GM12873 (cell line): ENCODE measurements at regions not wholly inside any gene's neighbourhood (a gene's known extent, or its start where the extent isn't known, plus 50 kb on each side); places are given as distances from the start of the nearest gene placed in this dataset.

Experiments used
- TF ChIP-seq, protein P1 (sequence below): IDR thresholded peaks from 2 replicates; pipeline ENCODE4 v1.5.1; 2012; ENCODE audit warnings: low read depth, mild to moderate bottlenecking, moderate library complexity, low read length, control low read depth; ENCODE audit not compliant: insufficient read depth; ENCODE audit errors: missing control alignments

DNA sequence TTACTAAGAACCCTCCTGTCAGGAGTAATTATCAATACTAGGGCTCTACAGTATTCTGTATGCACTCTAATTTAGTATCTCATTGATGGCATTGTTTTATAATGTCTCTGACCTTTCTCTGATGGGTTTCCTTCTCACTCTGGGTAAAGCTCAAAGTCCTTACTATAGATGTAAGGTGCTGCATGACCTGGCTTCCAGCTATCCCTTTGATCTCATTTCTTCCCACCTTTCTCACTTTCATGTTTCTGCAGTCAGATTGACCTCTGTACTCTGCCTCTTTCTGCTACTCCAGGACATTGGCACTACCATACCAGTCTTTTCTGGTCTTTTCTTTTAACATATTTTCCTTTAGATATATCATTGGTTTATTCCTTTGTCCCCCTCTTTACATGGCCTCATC is 2332.8 kb upstream of the C9orf72 start:
- TF ChIP-seq, protein P1, sequence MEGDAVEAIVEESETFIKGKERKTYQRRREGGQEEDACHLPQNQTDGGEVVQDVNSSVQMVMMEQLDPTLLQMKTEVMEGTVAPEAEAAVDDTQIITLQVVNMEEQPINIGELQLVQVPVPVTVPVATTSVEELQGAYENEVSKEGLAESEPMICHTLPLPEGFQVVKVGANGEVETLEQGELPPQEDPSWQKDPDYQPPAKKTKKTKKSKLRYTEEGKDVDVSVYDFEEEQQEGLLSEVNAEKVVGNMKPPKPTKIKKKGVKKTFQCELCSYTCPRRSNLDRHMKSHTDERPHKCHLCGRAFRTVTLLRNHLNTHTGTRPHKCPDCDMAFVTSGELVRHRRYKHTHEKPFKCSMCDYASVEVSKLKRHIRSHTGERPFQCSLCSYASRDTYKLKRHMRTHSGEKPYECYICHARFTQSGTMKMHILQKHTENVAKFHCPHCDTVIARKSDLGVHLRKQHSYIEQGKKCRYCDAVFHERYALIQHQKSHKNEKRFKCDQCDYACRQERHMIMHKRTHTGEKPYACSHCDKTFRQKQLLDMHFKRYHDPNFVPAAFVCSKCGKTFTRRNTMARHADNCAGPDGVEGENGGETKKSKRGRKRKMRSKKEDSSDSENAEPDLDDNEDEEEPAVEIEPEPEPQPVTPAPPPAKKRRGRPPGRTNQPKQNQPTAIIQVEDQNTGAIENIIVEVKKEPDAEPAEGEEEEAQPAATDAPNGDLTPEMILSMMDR = no peak

DNA sequence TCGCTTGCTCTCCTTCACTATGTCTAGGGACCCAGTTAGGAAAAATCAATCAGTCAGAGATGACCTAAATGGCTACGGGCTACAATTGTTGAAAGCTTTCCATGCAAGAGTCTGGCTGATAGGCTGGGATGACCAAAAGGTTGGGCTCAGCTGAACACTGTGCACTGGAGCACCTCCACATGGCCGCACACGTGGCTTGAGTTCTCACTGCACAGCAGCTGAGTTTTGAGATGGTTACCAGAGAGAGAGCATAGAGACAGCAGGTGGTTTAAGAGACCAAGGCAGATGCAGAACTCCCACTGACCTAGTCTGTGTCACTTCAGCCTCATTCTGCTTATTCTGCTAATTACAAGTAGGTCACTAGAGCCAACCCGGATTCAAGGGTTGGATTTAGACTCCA is 2354.8 kb upstream of the C9orf72 start:
- TF ChIP-seq, protein P1 = no peak

DNA sequence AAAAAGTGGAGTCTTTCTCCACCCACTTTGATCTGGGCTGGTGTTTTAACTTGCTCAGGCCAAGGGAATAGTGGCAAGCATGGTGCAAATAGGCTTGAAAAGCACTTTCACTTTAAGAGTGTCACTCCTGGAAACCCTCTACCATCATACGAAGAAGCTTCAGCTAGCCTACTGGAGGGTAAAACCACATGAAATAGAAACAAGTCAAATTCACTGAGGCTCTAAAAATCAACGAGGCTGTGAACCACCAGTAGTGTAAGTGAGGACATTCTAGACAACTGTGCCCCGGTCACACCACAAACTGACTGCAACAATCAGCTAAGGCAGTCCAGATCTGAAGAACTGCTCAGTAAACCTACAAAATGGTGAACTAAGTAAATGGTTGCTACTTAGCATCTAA is 2366.3 kb upstream of the C9orf72 start:
- TF ChIP-seq, protein P1 = no peak

DNA sequence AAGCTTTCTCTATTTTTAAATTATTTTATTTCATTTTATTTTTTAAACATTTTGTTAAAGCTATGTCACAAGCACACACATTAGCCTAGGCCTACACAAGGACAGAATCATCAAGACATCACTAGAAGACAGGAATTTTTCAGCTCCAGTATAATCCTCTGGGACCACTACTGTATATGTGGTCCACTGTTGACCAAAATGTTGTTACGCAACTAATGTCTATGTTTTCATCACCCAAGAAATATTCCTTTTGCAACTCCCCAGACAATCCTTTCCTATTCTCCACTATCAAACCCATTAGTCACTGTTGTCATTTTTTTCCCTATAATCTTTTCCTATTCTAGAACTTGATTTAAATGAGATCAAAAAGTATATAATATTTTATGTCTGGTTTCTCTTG is 2371.7 kb upstream of the C9orf72 start:
- TF ChIP-seq, protein P1 = no peak

DNA sequence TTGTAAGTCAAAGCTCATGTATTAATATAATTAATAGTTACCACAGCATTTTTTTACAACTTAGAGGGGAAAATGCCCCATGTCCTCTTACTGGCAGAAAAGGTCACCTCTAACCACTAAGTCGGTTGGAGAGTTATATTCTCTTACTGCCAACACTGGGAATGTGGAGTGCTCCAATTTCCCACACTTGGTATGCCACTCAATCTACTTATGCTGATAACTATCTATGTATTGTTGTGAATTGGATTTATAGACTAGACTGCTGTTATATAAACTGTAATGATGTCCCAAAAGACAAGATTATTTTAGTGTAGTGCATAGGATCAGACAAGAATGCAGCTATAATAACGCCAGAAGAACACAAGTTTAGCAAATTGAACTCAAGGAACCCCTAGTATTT is 2385.2 kb upstream of the C9orf72 start:
- TF ChIP-seq, protein P1 = no peak

DNA sequence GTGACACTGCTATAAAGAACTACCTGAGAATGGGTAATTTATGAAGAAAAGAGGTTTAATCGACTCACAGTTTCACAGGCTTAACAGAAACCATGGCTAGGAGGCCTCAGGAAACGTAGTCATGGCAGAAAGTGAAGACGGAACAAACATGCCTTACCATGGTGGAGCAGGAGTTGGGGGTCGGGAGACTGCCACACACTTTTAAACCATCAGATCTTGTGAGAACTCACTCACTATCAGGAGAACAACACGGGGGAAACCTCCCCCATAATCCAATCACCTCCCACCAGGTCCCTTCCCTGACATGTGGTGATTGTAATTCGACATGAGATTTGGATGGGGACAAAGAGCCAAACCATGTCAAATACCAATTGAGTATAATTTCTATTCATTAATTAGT is 2392.6 kb upstream of the C9orf72 start:
- TF ChIP-seq, protein P1 = no peak

DNA sequence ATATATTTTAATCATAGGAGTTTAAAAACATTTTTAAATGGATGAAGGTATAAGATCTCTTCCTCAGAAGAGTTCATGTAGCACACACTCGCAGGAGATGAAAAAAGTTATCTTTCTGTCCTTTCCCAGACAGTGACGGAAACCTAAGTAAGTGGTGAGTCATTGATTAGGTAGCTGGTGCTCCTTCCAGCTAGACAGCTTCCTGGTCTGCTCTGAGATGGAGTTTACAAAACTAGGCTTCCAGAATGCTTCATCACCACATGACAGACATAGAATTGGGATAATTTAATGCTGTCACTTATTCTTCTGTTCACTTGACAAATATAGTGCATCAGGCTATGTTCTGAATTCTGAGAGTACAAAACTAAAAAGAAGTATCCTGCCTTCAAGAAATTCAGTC is 2393.0 kb upstream of the C9orf72 start:
- TF ChIP-seq, protein P1 = no peak

DNA sequence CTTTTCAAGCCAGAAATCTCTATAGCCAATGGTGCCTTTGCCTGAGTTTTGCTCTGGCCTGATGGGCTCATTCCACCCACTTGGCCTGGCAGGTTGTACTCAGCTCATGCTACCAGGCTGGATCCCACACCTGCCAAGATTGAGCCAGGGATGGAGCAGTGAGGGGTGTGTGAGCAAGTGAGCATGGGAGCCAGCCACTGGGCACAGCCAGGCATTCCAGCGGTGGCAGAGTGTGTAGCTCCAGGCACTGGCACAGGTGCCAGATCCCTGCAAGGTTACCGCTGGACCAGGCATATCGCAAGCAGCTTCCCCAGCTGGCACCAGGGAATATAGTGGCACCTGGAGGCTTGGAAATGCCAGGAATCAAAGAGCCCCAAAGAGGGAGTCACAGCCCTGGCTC is 2395.6 kb upstream of the C9orf72 start:
- TF ChIP-seq, protein P1 = no peak
